ENCODE measurements at regions not wholly inside any gene's neighbourhood (a gene's known extent, or its start where the extent isn't known, plus 50 kb on each side); places are given as distances from the start of the nearest gene placed in this dataset.
"Not testable (repeated sequence)": the region's sequence is repeated elsewhere in the genome, so short reads cannot be mapped to it uniquely, and the experiment has no call there.

DNA sequence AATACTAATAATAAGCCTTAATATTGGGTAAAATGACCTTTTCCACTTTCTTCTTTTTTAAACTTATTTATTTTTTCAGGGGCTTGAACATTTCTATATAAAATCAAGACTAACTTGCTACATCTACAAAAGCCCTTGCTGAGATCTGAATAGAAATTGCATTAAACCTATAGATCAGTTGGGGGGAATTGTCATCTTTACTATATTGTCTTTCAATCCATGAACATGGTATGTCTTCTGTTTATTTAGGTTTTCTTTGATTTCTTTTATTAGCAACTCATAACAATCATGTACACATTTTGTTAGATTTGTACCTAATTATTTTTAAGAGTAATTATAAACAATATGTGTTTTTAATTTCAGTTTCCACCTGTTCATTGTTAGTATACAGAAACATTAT is 96.4 kb upstream of the SLC22A23 start:
- no peak for DNase-seq

DNA sequence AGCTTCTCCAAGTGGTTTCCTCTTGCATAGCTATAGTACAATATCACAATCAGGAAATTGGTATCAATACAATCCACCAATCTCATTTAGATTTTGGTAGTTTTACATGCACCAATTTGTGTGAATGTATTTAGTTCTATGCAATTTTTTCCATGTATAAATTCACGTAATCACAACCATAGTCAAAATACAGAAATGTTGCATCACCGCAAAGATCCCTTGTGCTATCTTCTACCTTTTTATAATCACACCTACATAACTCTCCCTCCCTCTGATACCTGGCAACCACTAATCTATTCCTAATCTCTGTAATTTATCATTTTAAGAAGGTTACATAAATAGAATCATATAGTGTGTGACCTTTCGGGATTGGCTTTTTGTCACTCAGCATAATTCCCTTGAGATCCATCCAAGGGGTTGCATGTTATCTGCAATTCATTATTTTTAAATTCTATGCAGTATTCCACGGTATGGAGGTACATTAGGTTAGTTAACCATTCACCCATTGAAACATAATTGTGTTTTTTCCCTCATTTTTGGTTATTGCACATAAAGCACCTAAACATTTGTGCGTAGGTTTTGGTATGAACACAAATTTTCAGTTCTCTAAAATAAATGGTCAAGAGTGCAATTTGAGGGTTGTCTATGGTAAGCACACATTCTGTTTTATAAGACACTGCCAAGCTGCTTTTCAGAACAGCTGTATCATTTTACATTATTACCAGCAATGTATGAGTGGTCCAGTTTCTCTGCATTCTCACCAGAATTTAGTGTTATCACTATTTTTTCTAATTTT is 95.1 kb upstream of the SLC22A23 start:
- DNase-seq = no peak

DNA sequence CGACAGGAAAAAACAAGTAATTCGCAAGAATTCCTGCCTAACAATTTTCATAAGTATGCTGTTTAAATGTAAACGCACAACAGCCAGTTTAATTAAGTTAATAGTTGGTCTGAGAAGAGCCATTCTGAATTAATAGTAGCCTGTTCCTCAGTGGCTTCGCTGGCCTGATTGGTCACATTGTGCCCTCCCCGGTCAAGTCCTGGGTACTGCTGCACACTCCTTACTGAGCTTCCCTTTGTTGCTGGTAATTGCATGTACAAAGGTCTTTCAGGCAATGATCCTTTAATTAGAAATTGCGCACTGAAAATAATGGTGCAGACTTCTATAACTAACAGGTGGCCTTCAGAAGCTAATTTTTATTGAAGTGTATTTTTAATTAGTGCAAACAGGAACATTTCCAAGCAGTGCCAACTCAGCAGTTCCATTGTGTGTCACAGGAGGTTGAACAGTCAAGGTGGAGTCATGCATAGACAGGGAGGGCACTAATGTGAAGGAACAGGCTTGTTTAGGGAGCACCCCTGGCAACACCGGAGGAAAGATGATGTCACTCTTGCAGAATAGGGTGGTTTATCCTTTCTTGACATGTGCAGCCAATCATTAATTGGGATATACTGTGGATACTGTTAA is 92.6 kb upstream of the SLC22A23 start:
- no peak for DNase-seq

DNA sequence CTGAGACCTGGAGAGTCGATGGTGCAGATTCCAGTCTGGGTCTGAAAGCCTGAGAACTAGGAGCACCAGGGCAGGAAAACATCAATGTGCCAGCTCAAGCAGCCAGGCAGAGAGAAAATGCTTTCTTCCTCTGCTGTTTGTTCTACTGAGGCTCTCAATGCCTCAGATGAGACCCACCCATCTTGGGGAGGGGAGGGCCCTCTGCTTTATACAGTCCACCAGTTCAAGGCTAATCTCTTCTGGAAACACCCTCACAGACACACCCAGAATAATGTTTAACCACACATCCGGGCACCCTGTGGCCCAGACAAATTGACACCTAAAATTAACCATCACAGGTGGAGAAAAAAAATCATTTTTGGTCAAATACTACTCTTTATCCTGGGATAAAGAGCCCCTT is 89.3 kb upstream of the SLC22A23 start:
- no peak for DNase-seq

DNA sequence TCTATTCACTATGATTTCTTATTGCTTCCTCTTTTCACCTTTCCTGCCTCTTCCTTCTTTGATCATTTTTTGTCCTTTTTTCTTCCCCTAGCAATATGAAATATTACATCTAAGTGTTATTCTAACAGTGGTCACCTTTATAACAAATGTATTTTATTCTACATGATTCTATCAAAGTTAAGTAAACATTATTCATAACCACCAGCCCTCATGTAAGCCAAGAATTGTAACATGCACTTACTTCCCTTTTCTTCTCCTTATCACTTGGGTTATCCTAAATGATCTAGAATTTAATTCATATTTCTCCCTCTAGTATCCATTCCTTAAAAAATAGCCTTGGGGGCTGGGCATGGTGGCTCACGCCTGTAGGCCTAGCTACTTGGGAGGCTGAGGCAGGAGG is 88.3 kb upstream of the SLC22A23 start:
- DNase-seq = no peak

DNA sequence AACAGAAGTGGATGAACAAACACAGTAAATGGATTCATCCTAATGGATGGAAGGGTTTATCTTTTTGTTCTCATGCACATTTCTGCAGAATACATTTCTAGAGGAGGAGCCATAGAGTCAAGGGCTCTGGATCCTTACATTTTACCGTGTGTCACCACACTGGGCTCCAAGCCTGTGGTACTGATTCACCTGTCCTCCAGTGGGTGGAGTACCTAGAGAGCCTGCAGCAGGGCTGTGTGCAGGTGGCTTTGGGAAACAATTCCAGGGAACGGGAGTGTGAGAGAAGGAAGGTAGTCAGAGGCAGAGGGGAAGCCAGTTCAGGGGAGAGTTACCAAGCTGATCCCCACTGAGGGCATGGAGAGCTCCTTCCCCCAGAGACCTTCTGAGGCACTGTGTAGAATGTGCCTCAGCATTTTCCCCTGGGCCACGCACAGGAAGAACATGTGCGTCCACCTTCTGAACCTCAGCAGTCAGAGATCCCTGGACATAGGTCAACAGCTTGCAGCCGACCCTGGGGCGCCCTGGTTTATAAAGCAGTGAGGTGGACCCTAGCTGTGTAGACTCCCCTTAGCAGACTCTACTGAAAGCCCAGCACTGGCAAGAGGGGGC is 85.3 kb upstream of the SLC22A23 start:
- DNase-seq = no peak

DNA sequence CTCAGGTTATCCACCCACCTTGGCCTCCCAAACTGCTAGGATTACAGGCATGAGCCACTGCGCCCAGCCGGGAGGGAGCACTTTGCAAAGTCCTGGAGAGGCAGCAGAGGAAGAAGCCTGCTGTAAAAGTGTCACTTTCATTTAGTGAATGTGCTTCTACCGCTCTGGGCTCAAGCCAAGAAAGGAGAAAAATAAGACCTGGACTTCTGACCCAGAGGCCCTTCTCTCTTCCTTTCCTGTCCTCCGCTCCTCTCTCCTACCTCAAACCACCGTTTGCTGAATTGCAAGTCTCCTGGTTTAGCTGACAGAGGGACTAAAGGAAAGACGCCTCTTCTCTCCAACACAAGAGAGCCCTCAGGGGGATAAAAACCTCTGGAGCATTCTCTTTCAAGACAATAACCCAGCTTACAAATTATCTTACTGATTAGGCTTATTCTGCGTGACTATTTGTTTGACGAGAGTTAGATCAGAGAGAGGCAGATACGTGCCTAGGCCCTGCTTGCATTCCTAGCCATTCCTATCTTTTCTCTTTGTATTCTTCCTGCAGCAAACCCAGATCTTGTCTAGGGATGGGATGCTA is 84.2 kb upstream of the SLC22A23 start:
- no peak for DNase-seq

- DNase-seq = no peak
These were observed 83.5 kb upstream of the SLC22A23 start for GRCh38 chr6:3540253-3540820.

GRCh38 chr6:3538536-3538935 is 81.7 kb upstream of the SLC22A23 start:
- DNase-seq = no peak

GRCh38 chr6:3536901-3537300 is 80.1 kb upstream of the SLC22A23 start:
- DNase-seq = no peak

- DNase-seq = no peak
These were observed 79.1 kb upstream of the SLC22A23 start for GRCh38 chr6:3535776-3536435.

- no peak for DNase-seq
These were observed 78.4 kb upstream of the SLC22A23 start for GRCh38 chr6:3535033-3535775.

DNA sequence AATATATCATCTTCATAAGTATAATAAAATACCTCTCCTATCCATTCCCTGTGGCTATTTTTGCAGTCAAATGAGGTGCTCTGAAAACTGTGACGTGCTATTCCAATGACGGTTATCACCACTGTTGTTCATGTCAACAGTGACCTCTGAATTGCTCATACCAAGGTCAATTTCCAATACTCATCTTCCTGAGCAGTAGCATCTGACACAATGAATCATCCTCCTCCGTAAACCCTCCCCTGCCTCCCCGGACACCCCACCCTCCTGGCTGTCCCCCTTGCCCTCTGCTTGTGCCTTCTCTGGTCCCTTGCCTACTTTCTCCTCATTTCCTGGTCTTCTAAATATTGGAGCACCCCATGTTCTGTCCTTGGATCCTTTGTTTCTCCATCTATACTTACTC is 77.7 kb upstream of the SLC22A23 start:
- no peak for DNase-seq

GRCh38 chr6:3533981-3534380 is 77.1 kb upstream of the SLC22A23 start:
- DNase-seq = no peak

DNA sequence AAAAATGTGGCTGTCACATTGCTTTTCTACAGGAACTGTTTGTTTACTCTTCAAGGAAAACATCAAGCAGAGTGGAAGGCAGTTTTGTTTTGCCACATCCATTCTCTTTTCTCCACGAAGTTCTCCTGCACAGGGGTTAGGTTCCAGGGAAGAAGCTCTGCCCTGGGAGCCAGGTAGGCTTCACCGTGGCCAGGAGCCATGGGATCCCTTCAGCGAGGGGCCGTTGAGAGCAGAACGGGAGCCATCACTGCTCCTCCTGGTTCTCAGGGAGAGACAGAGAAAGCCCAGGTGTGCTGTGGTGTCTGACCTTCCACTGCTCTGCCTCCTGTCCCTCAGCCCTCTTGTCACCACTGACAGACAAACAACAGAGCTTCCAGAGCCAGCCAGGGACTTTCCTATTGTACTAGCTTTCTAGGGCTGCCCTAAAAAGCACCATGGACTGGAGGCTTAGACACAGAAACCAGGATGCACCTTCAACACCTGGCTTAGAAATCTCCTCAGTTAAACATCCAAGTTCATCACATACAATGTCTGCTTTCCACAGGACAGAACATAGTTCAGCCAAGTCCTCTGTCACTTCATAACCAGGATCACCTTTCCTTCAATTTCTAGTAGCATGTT is 75.6 kb upstream of the SLC22A23 start:
- no peak for DNase-seq

DNA sequence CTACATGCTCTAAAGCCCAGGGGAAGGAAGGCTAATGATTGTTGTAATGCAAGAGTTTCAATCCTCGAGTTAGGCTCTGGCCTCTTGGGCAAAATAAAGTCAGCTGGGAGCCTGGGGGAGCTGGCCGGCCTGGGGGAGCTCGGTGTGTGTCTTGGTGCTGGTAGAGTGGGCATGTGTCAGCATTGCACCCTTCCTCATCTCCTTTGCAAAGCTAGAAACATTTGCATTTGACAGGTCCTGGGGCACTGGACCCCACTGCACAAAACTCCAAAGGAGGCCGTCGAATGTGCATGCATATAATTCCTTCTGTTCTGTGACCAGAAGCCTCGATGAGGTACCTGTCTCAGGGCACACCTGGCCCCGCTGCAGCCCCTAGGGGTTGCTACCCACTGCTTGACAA is 74.6 kb upstream of the SLC22A23 start:
- no peak for DNase-seq

GRCh38 chr6:3530515-3530914 is 73.7 kb upstream of the SLC22A23 start:
- no peak for DNase-seq

DNA sequence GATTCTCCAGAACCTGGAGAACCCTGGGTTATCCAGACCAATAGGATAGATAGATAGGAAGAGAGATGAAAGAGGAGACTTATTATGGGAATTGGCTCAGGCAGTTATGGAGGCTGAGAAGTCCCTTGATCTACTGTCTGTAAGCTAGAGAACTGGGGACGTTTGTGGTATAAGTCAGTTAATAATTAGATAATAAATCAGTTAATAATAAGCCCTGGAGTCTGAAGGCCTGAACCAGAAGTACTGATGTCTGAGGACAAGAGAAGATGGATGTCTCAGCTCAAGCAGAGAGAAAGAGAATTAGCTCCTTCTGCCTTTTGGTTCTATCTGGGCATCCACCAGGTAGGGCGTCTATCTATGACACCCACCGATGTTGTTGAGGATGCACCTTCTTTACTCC is 72.9 kb upstream of the SLC22A23 start:
- DNase-seq = no peak

- DNase-seq = no peak
These were observed 72.4 kb upstream of the SLC22A23 start for GRCh38 chr6:3529232-3529631.

GRCh38 chr6:3528081-3528671 is 71.3 kb upstream of the SLC22A23 start:
- not testable (repeated sequence) for DNase-seq

DNA sequence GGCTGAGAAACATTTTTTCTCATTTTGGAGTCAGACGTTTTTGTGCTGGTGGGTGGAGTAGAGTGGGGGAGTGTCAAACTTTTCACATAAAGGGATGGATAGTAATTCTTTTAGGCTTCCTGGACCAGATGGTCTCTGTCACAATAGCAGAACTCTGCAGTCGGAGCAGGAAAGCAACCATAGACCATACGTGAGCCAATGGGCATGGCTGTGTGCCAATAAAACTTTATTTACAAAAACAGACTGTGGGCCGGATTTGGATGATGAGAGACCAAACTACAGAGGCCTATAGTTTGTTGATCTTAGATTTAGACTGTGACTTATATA is 70.8 kb upstream of the SLC22A23 start:
- no peak for DNase-seq

Measured in right lung (tissue), 2 donors.